Mesendoderm (in vitro differentiated cells): ENCODE measurements at regions not wholly inside any gene's neighbourhood (a gene's known extent, or its start where the extent isn't known, plus 50 kb on each side); places are given as distances from the start of the nearest gene placed in this dataset.

ENCODE experiments used
- DNase-seq: peaks from one replicate; pipeline ENCODE4 v3.0.0; 2013
- H2AK5ac ChIP-seq: 2 replicates; pipeline ENCODE4 v1.6.1; 2013; ENCODE audit warnings: low read length, inconsistent platforms
- H2BK120ac ChIP-seq: 2 replicates; pipeline ENCODE4 v1.6.1; 2013; ENCODE audit warnings: low read depth, mild to moderate bottlenecking, low read length, moderate library complexity, mixed read lengths
- H2BK15ac ChIP-seq: replicated peaks from 2 replicates; pipeline ENCODE4 v1.6.1; 2013; ENCODE audit warnings: low read depth, mild to moderate bottlenecking, moderate library complexity
- H2BK5ac ChIP-seq: 2 replicates; pipeline ENCODE4 v1.6.1; 2013; ENCODE audit warnings: low read length, inconsistent platforms
- H3K18ac ChIP-seq: 2 replicates; pipeline ENCODE4 v1.6.1; 2013; ENCODE audit warnings: mild to moderate bottlenecking, low read length, mixed read lengths
- H3K23ac ChIP-seq: one replicate; pipeline ENCODE4 v1.6.1; 2013; ENCODE audit warnings: low read length
- H3K27ac ChIP-seq: 2 replicates; pipeline ENCODE4 v1.5.1; 2013; ENCODE audit warnings: low read depth, mild to moderate bottlenecking, inconsistent platforms, low read length, moderate library complexity
- H3K27me3 ChIP-seq: 2 replicates; pipeline ENCODE4 v1.6.1; 2013; ENCODE audit warnings: low read length, control low read depth, mild to moderate bottlenecking, inconsistent platforms; ENCODE audit not compliant: insufficient read depth, poor library complexity
- H3K36me3 ChIP-seq: 2 replicates; pipeline ENCODE4 v1.6.1; 2013; ENCODE audit warnings: low read length, inconsistent platforms; ENCODE audit not compliant: control insufficient read depth, insufficient read depth
- H3K4ac ChIP-seq: one replicate; pipeline ENCODE4 v1.6.1; 2013; ENCODE audit warnings: low read depth, mild to moderate bottlenecking, low read length, moderate library complexity
- H3K4me1 ChIP-seq: 2 replicates; pipeline ENCODE4 v1.6.1; 2013; ENCODE audit warnings: low read depth, low read length, inconsistent platforms; ENCODE audit not compliant: control insufficient read depth
- H3K4me2 ChIP-seq: 2 replicates; pipeline ENCODE4 v1.6.1; 2013; ENCODE audit warnings: low read length
- H3K4me3 ChIP-seq: 2 replicates; pipeline ENCODE4 v1.5.1; 2013; ENCODE audit warnings: mild to moderate bottlenecking, low read length
- H3K56ac ChIP-seq: one replicate; pipeline ENCODE4 v1.6.1; 2013; ENCODE audit warnings: low read length
- H3K79me1 ChIP-seq: 2 replicates; pipeline ENCODE4 v1.6.1; 2013; ENCODE audit warnings: low read length, inconsistent platforms
- H3K79me2 ChIP-seq: 2 replicates; pipeline ENCODE4 v1.6.1; 2013; ENCODE audit warnings: mild to moderate bottlenecking, low read length; ENCODE audit not compliant: control insufficient read depth, insufficient read depth
- H3K9ac ChIP-seq: 2 replicates; pipeline ENCODE4 v1.6.1; 2013; ENCODE audit warnings: low read length, inconsistent platforms
- H4K5ac ChIP-seq: one replicate; pipeline ENCODE4 v1.6.1; 2013; ENCODE audit warnings: low read length
- H4K8ac ChIP-seq: one replicate; pipeline ENCODE4 v1.6.1; 2013; ENCODE audit warnings: low read depth, mild to moderate bottlenecking, control low read depth, low read length, moderate library complexity
- WGBS: extraction: QIAGEN DNeasy Blood & Tissue Kit; methylation state at CpG from one replicate; pipeline ENCODE4 v1.1.7; 2013; ENCODE audit warnings: low lambda C conversion rate, missing lambda C conversion rate; ENCODE audit not compliant: insufficient coverage; ENCODE audit errors: extremely low coverage; 5-methylcytosine and 5-hydroxymethylcytosine counted together

GRCh38 chr20:11060423-11061185, 386.8 kb upstream of the JAG1 start:
- Histone ChIP-seq H2BK120ac (no peak overlapping the region), H3K4me3 (no peak overlapping the region), H3K27me3 (no peaks in the 10 kb centered on the region), H4K5ac (no peak overlapping the region), H2BK15ac (no peak overlapping the region), H3K79me1 (no peaks in the 10 kb centered on the region), H3K4me2 (no peak overlapping the region), H3K4me1 (no peaks in the 10 kb centered on the region), H3K27ac (no peak overlapping the region), H3K9ac (no peak overlapping the region), H3K4ac (no peak overlapping the region), H3K36me3 (no peaks in the 10 kb centered on the region), H4K8ac (no peak overlapping the region), H3K18ac (no peak overlapping the region), H2BK5ac (no peak overlapping the region), H3K79me2 (no peaks in the 10 kb centered on the region), H2AK5ac (no peak overlapping the region), H3K56ac (no peak overlapping the region), H3K23ac (no peak overlapping the region)
- DNase-seq: no peak
- no CpG with 5 or more reads among the region's 9 CpGs for WGBS

DNA sequence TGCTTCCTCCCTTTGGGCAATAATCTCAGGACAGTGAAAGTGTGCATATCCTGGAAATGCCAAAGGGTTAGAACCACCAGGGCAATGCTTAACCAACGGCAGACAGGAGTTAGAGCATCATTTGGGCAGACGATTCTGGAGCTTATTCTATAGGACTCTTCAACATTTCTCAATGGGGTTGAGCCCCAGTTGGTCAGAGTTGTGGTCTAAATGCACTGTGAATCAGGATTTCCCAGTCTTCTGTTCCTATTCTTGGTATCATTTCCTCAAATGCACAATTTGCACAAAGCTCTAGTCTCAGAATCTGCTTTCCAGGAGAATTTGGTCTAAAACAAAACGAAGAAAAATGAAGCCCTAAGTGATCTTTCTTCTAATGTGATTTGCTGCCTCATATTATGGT, 389.6 kb upstream of the JAG1 start:
- Histone ChIP-seq H3K56ac (no peak overlapping the region), H3K79me1 (no peaks in the 10 kb centered on the region), H3K4me2 (no peak overlapping the region), H3K27me3 (no peaks in the 10 kb centered on the region), H3K4me1 (no peaks in the 10 kb centered on the region), H3K18ac (no peak overlapping the region), H3K23ac (no peak overlapping the region), H3K4ac (no peak overlapping the region), H2AK5ac (no peak overlapping the region), H3K9ac (no peak overlapping the region), H3K79me2 (no peaks in the 10 kb centered on the region), H4K5ac (no peak overlapping the region), H2BK15ac (no peak overlapping the region), H2BK5ac (no peak overlapping the region), H3K4me3 (no peak overlapping the region), H3K27ac (no peak overlapping the region), H4K8ac (no peak overlapping the region), H2BK120ac (no peak overlapping the region), H3K36me3 (no peaks in the 10 kb centered on the region)
- no CpG with 5 or more reads among the region's 3 CpGs for WGBS
- no peak for DNase-seq

GRCh38 chr20:11064946-11065345, 391.1 kb upstream of the JAG1 start:
- no CpG with 5 or more reads among the region's 2 CpGs for WGBS
- DNase-seq: no peak
- no peaks in the 10 kb centered on the region for H3K79me2 ChIP-seq

DNA sequence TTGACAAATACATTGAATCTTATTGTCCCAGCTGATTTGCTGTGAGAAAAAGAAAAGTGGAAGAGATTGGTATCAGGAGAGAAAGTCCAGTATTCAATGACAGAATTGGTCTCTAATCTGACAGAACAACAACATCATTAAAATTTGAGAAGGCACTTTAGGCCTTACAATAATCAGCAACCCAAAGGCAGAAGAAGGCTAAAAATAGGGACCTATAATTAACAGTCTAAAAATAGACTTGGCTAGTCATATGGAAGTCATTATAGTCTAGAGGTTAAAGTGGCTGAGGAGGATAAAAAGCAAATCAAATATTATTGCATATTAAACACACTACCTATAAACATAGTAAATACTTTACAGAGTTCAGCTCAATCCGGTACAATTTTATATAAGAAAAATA, 393.6 kb upstream of the JAG1 start:
- H2BK15ac ChIP-seq: no peak overlapping the region
- H3K4me2 ChIP-seq: no peak overlapping the region
- H3K79me2 ChIP-seq: no peaks in the 10 kb centered on the region
- H3K36me3 ChIP-seq: no peaks in the 10 kb centered on the region
- H4K8ac ChIP-seq: no peak overlapping the region
- no peaks in the 10 kb centered on the region for H3K79me1 ChIP-seq
- H3K27ac ChIP-seq: no peak overlapping the region
- no peak overlapping the region for H2BK120ac ChIP-seq
- H3K56ac ChIP-seq: no peak overlapping the region
- no peak overlapping the region for H3K23ac ChIP-seq
- H3K4me1 ChIP-seq: no peaks in the 10 kb centered on the region
- H3K4me3 ChIP-seq: no peak overlapping the region
- no CpG with 5 or more reads among the region's 1 CpG for WGBS
- H3K18ac ChIP-seq: no peak overlapping the region
- H2BK5ac ChIP-seq: no peak overlapping the region
- no peak overlapping the region for H3K9ac ChIP-seq
- H3K4ac ChIP-seq: no peak overlapping the region
- no peak overlapping the region for H2AK5ac ChIP-seq
- no peak overlapping the region for H4K5ac ChIP-seq
- DNase-seq: no peak
- no peaks in the 10 kb centered on the region for H3K27me3 ChIP-seq

More at GRCh38 chr20:11064946-11065345, 391.1 kb upstream of the JAG1 start:
- no peak overlapping the region for H3K23ac ChIP-seq
- H2BK120ac ChIP-seq: no peak overlapping the region
- H3K18ac ChIP-seq: no peak overlapping the region
- H3K56ac ChIP-seq: no peak overlapping the region
- H3K4me2 ChIP-seq: no peak overlapping the region
- no peak overlapping the region for H2BK5ac ChIP-seq
- no peaks in the 10 kb centered on the region for H3K27me3 ChIP-seq
- H3K79me1 ChIP-seq: no peaks in the 10 kb centered on the region
- H3K27ac ChIP-seq: no peak overlapping the region
- H4K5ac ChIP-seq: no peak overlapping the region
- no peaks in the 10 kb centered on the region for H3K36me3 ChIP-seq
- no peak overlapping the region for H2AK5ac ChIP-seq
- H3K4ac ChIP-seq: no peak overlapping the region
- H3K4me1 ChIP-seq: no peaks in the 10 kb centered on the region
- H4K8ac ChIP-seq: no peak overlapping the region
- no peak overlapping the region for H3K4me3 ChIP-seq
- H3K9ac ChIP-seq: no peak overlapping the region
- H2BK15ac ChIP-seq: no peak overlapping the region

DNA sequence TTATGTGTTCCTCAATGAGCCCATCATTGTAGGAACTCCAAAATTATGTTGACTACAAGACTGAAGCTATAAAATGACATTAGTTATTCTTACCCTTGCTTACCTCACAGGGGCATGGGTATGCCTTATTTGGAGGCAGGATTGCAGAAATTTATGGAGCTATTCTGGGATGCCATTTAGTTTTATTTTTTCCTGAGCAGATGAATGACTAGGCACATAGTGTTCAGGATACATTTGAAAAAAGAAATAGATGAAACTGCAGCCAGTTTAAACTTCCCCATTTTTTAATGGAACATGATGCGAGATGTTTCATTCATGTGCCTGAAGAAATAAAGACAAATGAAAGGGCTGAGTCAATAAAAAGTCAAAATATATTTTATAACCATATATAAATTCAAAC, 399.2 kb upstream of the JAG1 start:
- H3K4me1 ChIP-seq: no peaks in the 10 kb centered on the region
- no peak overlapping the region for H3K23ac ChIP-seq
- H4K5ac ChIP-seq: no peak overlapping the region
- H3K56ac ChIP-seq: no peak overlapping the region
- no peak overlapping the region for H3K4me2 ChIP-seq
- no peaks in the 10 kb centered on the region for H3K79me1 ChIP-seq
- no peak overlapping the region for H3K9ac ChIP-seq
- H3K18ac ChIP-seq: no peak overlapping the region
- H2BK5ac ChIP-seq: no peak overlapping the region
- no CpG with 5 or more reads among the region's 1 CpG for WGBS
- no peak overlapping the region for H2BK15ac ChIP-seq
- no peaks in the 10 kb centered on the region for H3K79me2 ChIP-seq
- H2BK120ac ChIP-seq: no peak overlapping the region
- no peak overlapping the region for H3K4ac ChIP-seq
- no peak overlapping the region for H4K8ac ChIP-seq
- H3K27me3 ChIP-seq: no peaks in the 10 kb centered on the region
- DNase-seq: no peak
- H2AK5ac ChIP-seq: no peak overlapping the region
- no peak overlapping the region for H3K4me3 ChIP-seq
- no peak overlapping the region for H3K27ac ChIP-seq
- no peaks in the 10 kb centered on the region for H3K36me3 ChIP-seq
